SK-N-SH (cell line): ENCODE measurements at regions not wholly inside any gene's neighbourhood (a gene's known extent, or its start where the extent isn't known, plus 50 kb on each side); places are given as distances from the start of the nearest gene placed in this dataset.

Experiments used
- CTCF ChIA-PET: fragments of 300-600, 350-600 bp; formaldehyde crosslinking; extraction: SDS; loops from one replicate; lab custom pipeline; 2021; lab: Yijun Ruan, JAX
- POLR2A ChIA-PET: fragments of 350-600 bp; sonication (Branson Sonifier 250); formaldehyde crosslinking; extraction: SDS; loops from one replicate; lab custom pipeline; 2020; ENCODE audit warnings: antibody characterized with exemption, inconsistent platforms; lab: Yijun Ruan, JAX
- DNase-seq: peaks from one replicate; pipeline ENCODE4 v3.0.0; 2012
- H2AFZ ChIP-seq: fragments of 200-600 bp; sonication (generic); 2 replicates; pipeline ENCODE4 v1.8.1; 2016; ENCODE audit warnings: antibody characterized with exemption, mild to moderate bottlenecking, low read depth
- H3F3A ChIP-seq: fragments of 200-600 bp; sonication (generic); replicated peaks from 2 replicates; pipeline ENCODE3; 2016; ENCODE audit warnings: antibody characterized with exemption, mild to moderate bottlenecking; ENCODE audit not compliant: insufficient read depth
- H3K27ac ChIP-seq, 2 experiments: fragments of 200-500 bp in 1 of 2; fragments of 200-600 bp in 1 of 2; sonication (Bioruptor generic) in 1 of 2; sonication (generic), shearing (Covaris generic) in 1 of 2; 2 replicates each; pipeline versions ENCODE4 v1.5.1 to v1.6.1; 2014 to 2016; ENCODE audit warnings: low read depth in 2 of 2, inconsistent platforms in 1 of 2, low read length in 1 of 2, mild to moderate bottlenecking in 1 of 2, mixed read lengths in 1 of 2
- H3K27me3 ChIP-seq: fragments of 200-600 bp; sonication (generic), shearing (Covaris generic); 2 replicates; pipeline ENCODE4 v1.6.1; 2016; ENCODE audit warnings: mixed run types; ENCODE audit not compliant: insufficient read depth
- H3K36me3 ChIP-seq, 2 experiments: fragments of 200-500 bp in 1 of 2; fragments of 200-600 bp in 1 of 2; sonication (Bioruptor generic) in 1 of 2; sonication (generic) in 1 of 2; replicated peaks in 1 of 2; 2 replicates each; pipeline versions ENCODE3 to v1.5.1; 2014 to 2016; ENCODE audit warnings: low read length in 1 of 2, mild to moderate bottlenecking in 1 of 2; ENCODE audit not compliant: insufficient read depth in 2 of 2, control insufficient read depth in 1 of 2
- H3K4me1 ChIP-seq, 2 experiments: fragments of 200-500 bp in 1 of 2; fragments of 200-600 bp in 1 of 2; sonication (Bioruptor generic) in 1 of 2; sonication (generic), shearing (Covaris generic) in 1 of 2; 2 replicates each; pipeline versions ENCODE4 v1.5.1 to v1.6.1; 2014 to 2016; ENCODE audit warnings: low read depth in 1 of 2, low read length in 1 of 2, mixed run types in 1 of 2; ENCODE audit not compliant: insufficient read depth in 2 of 2, control insufficient read depth in 1 of 2
- H3K4me2 ChIP-seq: fragments of 200-600 bp; sonication (generic), shearing (Covaris generic); 2 replicates; pipeline ENCODE4 v1.6.1; 2017; ENCODE audit warnings: mixed run types
- H3K4me3 ChIP-seq, 2 experiments: fragments of 200-500 bp in 1 of 2; fragments of 200-600 bp in 1 of 2; sonication (Bioruptor generic) in 1 of 2; sonication (generic), shearing (Covaris generic) in 1 of 2; 2 replicates each; pipeline versions ENCODE4 v1.5.1 to v1.8.1; 2014 to 2016; ENCODE audit warnings: low read depth in 2 of 2, inconsistent platforms in 1 of 2, low read length in 1 of 2, mild to moderate bottlenecking in 1 of 2, mixed read lengths in 1 of 2, moderate library complexity in 1 of 2
- H3K79me2 ChIP-seq: fragments of 200-600 bp; sonication (generic); 2 replicates; pipeline ENCODE4 v1.8.1; 2017; ENCODE audit warnings: mild to moderate bottlenecking; ENCODE audit not compliant: insufficient read depth
- H3K9ac ChIP-seq: fragments of 200-600 bp; sonication (generic); 2 replicates; pipeline ENCODE4 v1.6.1; 2017; ENCODE audit warnings: mixed run types
- H3K9me2 ChIP-seq: fragments of 200-600 bp; sonication (generic); 2 replicates; pipeline ENCODE4 v1.6.1; 2017; ENCODE audit warnings: mixed run types
- H3K9me3 ChIP-seq: fragments of 200-600 bp; sonication (generic); 2 replicates; pipeline ENCODE4 v1.6.1; 2017; ENCODE audit warnings: mixed run types, mild to moderate bottlenecking, moderate library complexity
- H4K20me1 ChIP-seq: fragments of 200-600 bp; sonication (generic); 2 replicates; pipeline ENCODE4 v1.6.1; 2017; ENCODE audit warnings: mild to moderate bottlenecking, mixed run types; ENCODE audit not compliant: insufficient read depth
- CHD2 ChIP-seq: fragments of 150-350 bp; IDR thresholded peaks from 2 replicates; pipeline ENCODE4 v1.6.1; 2018; ENCODE audit warnings: low read length; ENCODE audit not compliant: partially characterized antibody
- ELF1 ChIP-seq: IDR thresholded peaks from 2 replicates; pipeline ENCODE4 v1.4.0; 2012
- EP300 ChIP-seq, 2 experiments: IDR thresholded peaks; 2 replicates each; pipeline versions ENCODE4 v1.4.0 to v1.6.1; 2012; ENCODE audit warnings: borderline replicate concordance in 1 of 2, low read depth in 1 of 2, low read length in 1 of 2
- FOSL2 ChIP-seq: IDR thresholded peaks from 2 replicates; pipeline ENCODE4 v1.4.0; 2012; ENCODE audit warnings: low read depth, mild to moderate bottlenecking, moderate library complexity, borderline replicate concordance
- GABPA ChIP-seq: IDR thresholded peaks from 2 replicates; pipeline ENCODE4 v1.4.0; 2012; ENCODE audit warnings: low read depth, mild to moderate bottlenecking
- JUND ChIP-seq: IDR thresholded peaks from 2 replicates; pipeline ENCODE4 v1.4.0; 2012
- NFIC ChIP-seq: IDR thresholded peaks from 2 replicates; pipeline ENCODE4 v1.4.0; 2012; ENCODE audit warnings: borderline replicate concordance
- POLR2AphosphoS5 ChIP-seq: IDR thresholded peaks from 2 replicates; pipeline ENCODE4 v1.6.1; 2012; ENCODE audit warnings: low read depth, low read length
- RFX5 ChIP-seq: IDR thresholded peaks from 2 replicates; pipeline ENCODE4 v1.6.1; 2012; ENCODE audit warnings: mild to moderate bottlenecking, improper control_type of control experiment, low read length
- SIN3A ChIP-seq: IDR thresholded peaks from 2 replicates; pipeline ENCODE4 v1.6.1; 2012; ENCODE audit warnings: low read depth, mild to moderate bottlenecking, low read length, moderate library complexity, borderline replicate concordance
- SMC3 ChIP-seq: IDR thresholded peaks from 2 replicates; pipeline ENCODE4 v1.6.1; 2012; ENCODE audit warnings: low read depth, low read length, improper control_type of control experiment
- TAF1 ChIP-seq: IDR thresholded peaks from 2 replicates; pipeline ENCODE4 v1.6.1; 2012; ENCODE audit warnings: low read depth, mild to moderate bottlenecking, low read length, moderate library complexity, borderline replicate concordance
- TCF12 ChIP-seq: IDR thresholded peaks from 2 replicates; pipeline ENCODE4 v1.4.0; 2012
- USF1 ChIP-seq: IDR thresholded peaks from 2 replicates; pipeline ENCODE4 v1.4.0; 2012; ENCODE audit warnings: low read depth, borderline replicate concordance
- USF2 ChIP-seq: fragments of 150-350 bp; IDR thresholded peaks from 2 replicates; pipeline ENCODE4 v1.6.1; 2017; ENCODE audit warnings: antibody characterized with exemption, low read length, low read depth, borderline replicate concordance
- WGBS: methylation state at CpG from one replicate; pipeline ENCODE4 v1.1.6; 2017; ENCODE audit warnings: low lambda C conversion rate; 5-methylcytosine and 5-hydroxymethylcytosine counted together

GRCh38 chr4:162237676-162238075, 73.9 kb upstream of the FSTL5 start:
- H3K4me2 ChIP-seq = no peak overlapping the region
- TF ChIP-seq POLR2AphosphoS5 (no peak), RFX5 (no peak), CHD2 (no peak), TCF12 (no peak), GABPA (no peak), TAF1 (no peak), USF1 (no peak), USF2 (no peak), NFIC (no peak), SIN3A (no peak), EP300 (IDR thresholded peaks at IDR 0.05; ENCODE audit: borderline replicate concordance in 1 of 2, low read depth in 1 of 2, low read length in 1 of 2) (no peak), JUND (no peak), FOSL2 (no peak)
- H2AFZ ChIP-seq = no peak overlapping the region
- H4K20me1 ChIP-seq = no peaks in the 10 kb centered on the region
- no peak for DNase-seq
- no peak overlapping the region for H3K4me3 ChIP-seq
- ChIA-PET CTCF (no interaction called here), POLR2A (no interaction called here)
- H3F3A ChIP-seq = no peaks in the 10 kb centered on the region
- H3K9me3 ChIP-seq = no peaks in the 10 kb centered on the region
- H3K27ac ChIP-seq = no peak overlapping the region
- H3K36me3 ChIP-seq = no peaks in the 10 kb centered on the region
- WGBS = 34% methylated on average over 2 of the region's 2 CpGs
- no peaks in the 10 kb centered on the region for H3K79me2 ChIP-seq
- H3K9me2 ChIP-seq = no peaks in the 10 kb centered on the region
- no peaks in the 10 kb centered on the region for H3K27me3 ChIP-seq
- no peaks in the 10 kb centered on the region for H3K4me1 ChIP-seq
- no peak overlapping the region for H3K9ac ChIP-seq

GRCh38 chr4:162234595-162234994, 70.8 kb upstream of the FSTL5 start:
- H3K4me3 ChIP-seq = no peak overlapping the region
- no peaks in the 10 kb centered on the region for H3K9me2 ChIP-seq
- H3K4me2 ChIP-seq = no peak overlapping the region
- H3K9me3 ChIP-seq = no peaks in the 10 kb centered on the region
- no peaks in the 10 kb centered on the region for H3K36me3 ChIP-seq
- H4K20me1 ChIP-seq = no peaks in the 10 kb centered on the region
- H3K27ac ChIP-seq = no peak overlapping the region
- no peak for TF ChIP-seq SMC3
- no peak for TF ChIP-seq ELF1
- WGBS = 11% methylated on average over 3 of the region's 3 CpGs
- H3K79me2 ChIP-seq = no peaks in the 10 kb centered on the region
- ChIA-PET CTCF (no interaction called here), POLR2A (no interaction called here)
- no peaks in the 10 kb centered on the region for H3K27me3 ChIP-seq
- no peaks in the 10 kb centered on the region for H3K4me1 ChIP-seq
- H2AFZ ChIP-seq = no peak overlapping the region
- no peaks in the 10 kb centered on the region for H3F3A ChIP-seq
- DNase-seq = no peak
- no peak overlapping the region for H3K9ac ChIP-seq
